Stimulated activated CD4-positive, alpha-beta T cell treated with anti-CD3 and anti-CD28 coated beads, Interleukin-15, amount 100 ng/mL, for 24 hours (primary cell): ENCODE measurements at regions not wholly inside any gene's neighbourhood (a gene's known extent, or its start where the extent isn't known, plus 50 kb on each side); places are given as distances from the start of the nearest gene placed in this dataset.

ENCODE experiments used
- DNase-seq: peaks from one replicate; pipeline ENCODE4 v3.0.0-alpha.2; 2020

- no peak for DNase-seq
Measured at GRCh38 chr4:22336822-22337221, 179.0 kb downstream of the ADGRA3 start.

GRCh38 chr4:22334155-22334554 is 181.7 kb downstream of the ADGRA3 start:
- DNase-seq: no peak

- no peak for DNase-seq
Measured at GRCh38 chr4:22324422-22324821, 191.4 kb downstream of the ADGRA3 start.

GRCh38 chr4:22323691-22324090 is 192.2 kb downstream of the ADGRA3 start:
- no peak for DNase-seq

- no peak for DNase-seq
Measured at GRCh38 chr4:22322996-22323395, 192.9 kb downstream of the ADGRA3 start.

GRCh38 chr4:22315628-22316027 is 200.2 kb downstream of the ADGRA3 start:
- DNase-seq: no peak

GRCh38 chr4:22313976-22314375 is 201.9 kb downstream of the ADGRA3 start:
- no peak for DNase-seq

GRCh38 chr4:22312113-22312512 is 203.8 kb downstream of the ADGRA3 start:
- DNase-seq: no peak

- DNase-seq: no peak
Measured at GRCh38 chr4:22301253-22301652, 214.6 kb downstream of the ADGRA3 start.

- no peak for DNase-seq
Measured at GRCh38 chr4:22299678-22300077, 216.2 kb downstream of the ADGRA3 start.

- DNase-seq: no peak
Measured at GRCh38 chr4:22287631-22288030, 228.2 kb downstream of the ADGRA3 start.

- no peak for DNase-seq
Measured at GRCh38 chr4:22268350-22269025, 247.4 kb downstream of the ADGRA3 start.

- no peak for DNase-seq
Measured at GRCh38 chr4:22264261-22264660, 251.6 kb downstream of the ADGRA3 start.

GRCh38 chr4:22253431-22253830 is 262.4 kb downstream of the ADGRA3 start:
- DNase-seq: no peak

GRCh38 chr4:22246847-22247246 is 269.0 kb downstream of the ADGRA3 start:
- DNase-seq: no peak

- DNase-seq: no peak
Measured at GRCh38 chr4:22245294-22245693, 270.6 kb downstream of the ADGRA3 start.

- no peak for DNase-seq
Measured at GRCh38 chr4:22241415-22241814, 274.5 kb downstream of the ADGRA3 start.

GRCh38 chr4:22240814-22241213 is 275.1 kb downstream of the ADGRA3 start:
- DNase-seq: no peak

- no peak for DNase-seq
Measured at GRCh38 chr4:22238742-22239141, 277.1 kb downstream of the ADGRA3 start.

- DNase-seq: no peak
Measured at GRCh38 chr4:22237846-22238494, 277.9 kb downstream of the ADGRA3 start.

GRCh38 chr4:22237155-22237751 is 278.6 kb downstream of the ADGRA3 start:
- peak; percentile 66 for DNase-seq

GRCh38 chr4:22235698-22236097 is 280.2 kb downstream of the ADGRA3 start:
- no peak for DNase-seq

- no peak for DNase-seq
Measured at GRCh38 chr4:22233230-22233629, 282.6 kb downstream of the ADGRA3 start.

- DNase-seq: no peak
Measured at GRCh38 chr4:22220965-22221364, 272.4 kb upstream of the KCNIP4 start.
